NCI-H1417 treated with DMSO at 0.1 percent for 48 hours (cell line): ENCODE measurements at regions not wholly inside any gene's neighbourhood (a gene's known extent, or its start where the extent isn't known, plus 50 kb on each side); places are given as distances from the start of the nearest gene placed in this dataset.
"Not testable (repeated sequence)": the region's sequence is repeated elsewhere in the genome, so short reads cannot be mapped to it uniquely, and the experiment has no call there.

Experiments
- DNase-seq: peaks from one replicate; lab custom pipeline; 2025; lab: John Stamatoyannopoulos, UW

DNA sequence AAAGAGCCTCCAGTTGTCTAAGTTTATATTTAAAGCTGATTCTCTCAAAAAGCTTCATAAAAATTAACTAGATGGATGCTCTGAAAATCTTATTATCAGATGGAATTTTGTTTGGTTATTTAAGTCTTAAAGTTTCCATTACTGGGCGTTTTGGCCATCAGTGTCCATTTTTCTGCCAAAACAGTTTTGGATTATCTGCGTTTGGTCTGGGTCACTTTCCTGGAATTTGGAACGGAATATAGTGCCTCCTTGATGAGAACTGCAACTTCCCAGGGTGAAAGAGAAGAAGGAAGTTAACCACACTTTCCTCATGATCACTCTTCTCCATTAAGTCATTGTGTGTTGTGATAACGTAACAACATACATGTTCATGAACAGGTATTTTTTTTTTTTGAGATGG is 764.9 kb upstream of the AUTS2 start:
- DNase-seq = no peak

DNA sequence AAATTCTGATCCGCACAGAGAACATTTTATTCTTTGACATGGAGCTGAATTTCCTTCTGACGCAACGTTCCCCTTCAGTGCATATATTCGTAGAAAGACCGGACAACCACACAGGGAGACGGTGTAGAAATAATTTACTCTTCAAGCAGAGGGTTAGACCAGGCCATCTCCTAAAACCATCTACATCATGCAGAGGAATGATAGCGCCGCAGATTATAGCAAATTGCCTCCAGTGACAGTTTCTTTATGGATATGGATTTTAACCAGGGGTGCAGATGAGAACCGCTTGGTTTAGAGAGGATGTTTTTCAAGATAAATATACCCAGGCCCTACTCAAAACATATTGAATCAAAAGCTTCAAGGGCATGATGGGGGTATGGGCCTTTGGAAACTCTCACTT is 759.3 kb upstream of the AUTS2 start:
- DNase-seq = no peak

DNA sequence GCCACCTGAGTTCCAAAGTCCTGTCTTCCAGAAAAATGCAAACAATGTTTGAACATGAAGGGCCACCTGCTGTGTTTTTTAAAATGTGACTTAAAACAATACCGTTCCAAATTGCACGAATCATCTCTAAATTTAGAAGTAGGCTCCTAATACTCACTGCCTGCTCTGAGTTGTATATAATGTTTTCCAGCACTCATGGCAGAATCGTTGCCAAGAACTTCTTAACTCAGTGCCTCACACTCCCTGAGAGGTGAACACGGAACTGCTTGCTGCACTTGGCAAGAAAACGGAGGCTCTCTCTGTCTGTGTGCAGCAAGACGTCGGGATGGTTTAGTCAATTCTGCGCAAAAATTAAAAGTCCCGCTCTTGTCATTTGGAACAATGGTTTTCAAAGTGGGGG is 757.3 kb upstream of the AUTS2 start:
- no peak for DNase-seq

DNA sequence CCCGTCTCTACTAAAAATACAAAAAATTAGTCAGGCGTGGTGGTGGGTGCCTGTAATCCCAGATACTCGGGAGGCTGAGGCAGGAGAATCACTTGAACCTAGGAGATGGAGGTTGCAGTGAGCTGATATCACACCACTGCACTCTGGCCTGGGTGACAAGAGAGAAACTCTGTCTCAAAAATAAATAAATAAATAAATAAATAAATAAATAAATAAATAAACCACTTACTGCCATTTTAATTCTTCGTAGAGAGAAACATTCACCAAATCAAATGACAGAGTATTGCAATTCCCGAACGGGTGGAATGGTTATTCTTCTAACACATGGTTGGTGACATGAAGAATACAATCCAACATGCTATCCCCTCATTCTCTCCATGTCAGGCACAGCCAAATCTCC is 754.3 kb upstream of the AUTS2 start:
- not testable (repeated sequence) for DNase-seq

DNA sequence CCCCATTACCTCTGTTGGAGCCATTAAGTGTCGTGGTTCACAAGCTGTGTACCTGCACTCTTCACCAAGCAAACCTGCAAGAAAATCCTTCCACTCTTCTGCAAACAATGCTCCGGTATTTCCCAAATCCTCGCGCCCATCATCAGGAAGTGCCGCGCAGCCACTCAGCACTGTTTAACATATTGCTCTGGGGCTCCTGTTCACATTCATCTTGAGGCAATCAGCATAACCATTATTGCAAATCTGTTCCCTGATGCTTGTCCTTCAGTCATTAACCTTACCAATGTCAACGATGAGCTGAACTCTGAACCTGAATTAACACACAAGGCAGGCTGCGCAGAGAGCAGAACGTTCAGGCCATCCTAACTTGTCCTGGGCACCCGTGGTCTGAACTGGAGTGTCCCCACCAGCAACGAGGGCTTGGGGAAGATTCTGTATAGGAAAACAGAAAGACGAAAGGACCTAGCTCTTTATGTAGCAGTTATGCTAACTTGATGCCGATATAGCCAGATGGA is 751.4 kb upstream of the AUTS2 start:
- DNase-seq = no peak

DNA sequence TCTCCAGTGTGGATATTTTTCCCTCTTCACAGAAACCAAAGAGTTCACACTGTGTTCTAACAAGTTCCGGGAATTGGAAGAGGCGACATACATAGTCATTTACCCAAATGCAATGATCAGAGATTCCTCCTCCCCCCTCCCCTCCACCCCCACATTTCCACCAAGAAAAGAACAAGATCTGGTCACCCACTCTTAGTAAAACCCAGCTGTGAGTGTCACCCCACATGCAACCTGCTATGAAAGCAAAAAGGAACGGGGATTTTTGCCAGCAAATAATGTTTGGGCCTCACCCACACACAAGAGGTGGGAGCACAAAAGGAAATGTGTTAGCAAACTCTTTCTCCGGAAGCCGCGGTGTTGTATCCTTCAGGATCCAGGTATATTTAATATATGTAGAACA is 745.0 kb upstream of the AUTS2 start:
- DNase-seq = no peak

DNA sequence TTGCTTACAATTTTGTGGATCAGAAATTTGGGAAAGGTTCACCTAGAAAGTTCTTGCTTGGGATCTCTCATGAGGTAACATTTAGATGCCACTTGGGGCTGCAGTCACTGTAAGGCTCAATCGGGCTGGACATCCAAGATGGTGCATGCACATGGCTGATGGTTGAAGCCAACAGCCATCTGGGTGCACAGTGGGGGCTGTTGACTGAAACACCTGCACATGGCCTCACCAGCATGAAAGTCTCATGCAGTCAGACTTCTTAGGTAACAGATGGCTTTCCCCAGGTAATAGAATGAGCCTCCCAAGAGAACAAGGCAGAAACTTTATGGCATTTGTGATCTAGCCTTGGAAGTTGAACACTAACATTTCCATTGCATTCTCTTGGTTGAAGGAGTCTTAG is 740.7 kb upstream of the AUTS2 start:
- no peak for DNase-seq

DNA sequence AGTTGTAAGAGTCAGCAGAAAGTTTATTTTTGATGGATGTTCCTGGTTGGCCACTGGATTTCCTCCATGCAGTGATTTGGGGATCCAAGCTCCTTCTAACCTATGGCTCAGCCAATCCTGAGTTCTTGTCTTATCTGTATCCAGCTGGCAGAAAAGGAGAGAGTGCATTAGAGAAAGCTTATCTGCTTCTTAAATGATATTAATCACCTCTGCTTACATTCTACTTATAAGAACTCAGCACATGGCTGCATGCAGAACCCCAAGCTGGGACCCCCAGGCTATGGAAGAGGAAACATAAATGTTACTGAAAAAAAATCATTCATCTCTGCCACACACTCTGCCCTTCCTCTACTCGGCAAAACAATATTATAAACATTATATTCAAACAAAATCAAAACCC is 739.8 kb upstream of the AUTS2 start:
- no peak for DNase-seq

DNA sequence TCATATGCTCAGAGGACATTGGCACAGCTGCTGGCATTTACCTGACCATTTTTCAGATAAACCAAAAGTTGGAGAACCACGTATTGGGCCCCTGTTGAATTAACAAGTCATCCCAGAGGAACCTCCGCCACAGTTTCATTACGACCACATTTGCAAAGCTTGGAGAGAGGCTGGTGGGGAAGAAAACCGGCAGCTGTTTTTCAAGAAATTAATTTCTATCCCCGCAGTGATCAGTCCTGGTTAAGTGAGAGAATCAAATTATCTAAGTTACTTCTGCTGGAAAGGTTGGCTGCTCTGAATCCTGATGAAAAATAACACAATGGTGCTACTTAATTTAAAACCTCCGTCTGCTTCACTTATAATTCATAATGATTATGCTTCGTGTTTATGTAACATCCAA is 737.1 kb upstream of the AUTS2 start:
- no peak for DNase-seq

DNA sequence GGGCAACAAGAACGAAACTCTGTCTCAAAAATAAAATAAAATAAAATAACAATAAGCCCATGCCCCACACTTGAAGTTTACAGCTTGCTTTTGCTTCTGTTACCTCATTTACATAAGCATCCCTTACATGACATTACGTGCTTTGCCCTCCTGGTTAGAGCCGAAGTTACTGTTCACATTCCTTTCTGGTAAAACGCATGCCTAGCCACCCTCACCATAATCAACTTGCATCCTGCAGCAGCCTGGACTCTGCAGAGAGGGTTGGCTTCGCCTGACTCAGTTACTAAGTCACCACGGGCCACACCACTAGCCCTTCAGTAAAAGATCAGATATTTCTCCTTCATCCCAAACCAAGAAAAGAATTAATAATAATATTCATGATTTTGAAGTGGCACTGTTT is 736.0 kb upstream of the AUTS2 start:
- no peak for DNase-seq

DNA sequence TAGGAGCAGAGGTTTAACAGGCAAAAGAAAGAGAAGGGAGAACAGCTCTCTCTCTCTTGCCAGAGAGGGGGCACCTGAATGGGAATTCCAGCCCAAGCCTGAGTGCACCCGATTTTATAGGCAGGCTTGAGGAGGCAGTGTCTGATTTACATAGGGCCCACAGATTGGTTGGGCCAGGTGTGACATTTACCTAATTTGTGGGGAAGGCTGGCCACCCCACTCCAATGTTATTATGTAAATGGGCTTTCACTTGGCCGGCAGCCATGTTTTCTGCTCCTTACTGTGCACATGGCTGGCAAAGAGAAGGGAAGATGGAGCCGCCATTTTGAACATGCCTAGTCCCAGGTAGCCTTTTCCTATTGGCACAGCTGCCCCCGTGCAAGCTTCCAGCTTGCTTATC is 735.5 kb upstream of the AUTS2 start:
- no peak for DNase-seq

DNA sequence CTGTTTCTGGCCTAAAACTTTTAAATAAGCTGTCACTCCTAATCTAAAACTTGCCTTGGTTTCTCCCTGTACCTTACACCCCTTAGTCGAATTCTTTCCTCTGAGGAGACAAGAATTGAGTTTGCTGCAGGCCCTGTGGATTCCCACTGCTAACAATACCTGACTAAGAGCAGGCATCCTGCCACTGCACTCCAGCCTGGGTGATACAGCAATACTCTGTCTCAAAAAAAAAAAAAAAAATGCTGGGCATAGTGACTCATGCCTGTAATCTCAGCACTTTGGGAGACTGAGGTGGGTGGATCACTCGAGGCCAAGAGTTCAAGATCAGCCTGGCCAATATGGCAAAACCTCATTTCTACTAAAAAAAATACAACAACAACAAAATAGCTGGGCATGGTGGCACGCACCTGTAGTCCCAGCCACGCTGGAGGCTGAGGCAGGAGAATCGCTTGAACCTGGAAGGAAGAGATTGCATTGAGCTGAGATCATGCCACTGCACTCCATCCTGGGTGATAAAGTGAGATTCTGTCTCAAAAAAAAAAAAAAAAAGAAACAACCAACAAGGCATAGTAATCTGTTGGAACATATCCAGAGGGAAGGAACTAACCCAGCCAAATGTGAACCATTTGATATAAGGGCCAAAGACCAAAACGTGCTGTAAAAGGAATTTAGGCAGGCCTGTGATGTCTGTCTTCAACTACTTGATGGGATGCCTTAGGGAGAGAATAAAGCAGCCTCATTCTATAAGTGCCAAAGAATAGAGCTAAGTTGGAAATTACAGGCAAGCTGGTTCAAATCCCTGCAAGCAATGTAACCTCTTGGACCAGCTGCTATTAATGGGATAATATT is 732.7 kb upstream of the AUTS2 start:
- no peak for DNase-seq

DNA sequence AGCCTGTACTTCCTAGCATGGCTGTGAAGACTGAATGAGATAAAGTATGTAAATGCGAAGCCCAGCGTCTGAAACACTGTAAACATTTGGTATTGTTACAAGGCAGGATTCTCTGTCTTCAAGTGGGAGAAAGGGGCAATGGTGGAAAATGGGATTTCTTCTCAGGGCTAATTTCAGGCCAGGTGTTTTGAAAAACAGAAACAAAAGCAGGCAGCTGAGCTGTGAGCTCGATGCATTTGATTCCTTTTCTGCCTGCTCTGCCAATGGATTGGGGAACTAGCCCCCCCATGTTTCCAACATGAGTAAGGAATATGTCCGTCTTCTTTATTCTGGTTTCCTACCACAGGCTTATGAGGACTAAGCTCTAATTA is 732.1 kb upstream of the AUTS2 start:
- DNase-seq = no peak

DNA sequence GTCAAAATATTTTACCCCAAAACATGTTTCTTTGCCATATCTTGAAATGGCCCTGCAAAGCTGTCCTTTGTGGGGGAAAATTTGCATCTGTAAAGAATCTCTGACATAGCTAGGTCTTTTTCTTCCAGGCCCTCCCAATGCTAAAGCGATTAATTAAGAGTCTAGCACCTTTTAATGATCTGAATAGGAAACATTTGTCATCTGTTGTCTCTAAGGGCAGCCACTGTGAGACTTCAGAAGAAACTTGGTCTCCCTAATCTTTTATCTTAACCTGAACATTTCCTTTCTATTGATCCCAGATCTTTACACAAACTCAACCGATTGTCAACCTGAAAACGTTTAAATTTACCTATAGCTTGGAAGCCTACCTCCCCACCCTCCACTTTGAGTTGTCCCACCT is 731.6 kb upstream of the AUTS2 start:
- not testable (repeated sequence) for DNase-seq

DNA sequence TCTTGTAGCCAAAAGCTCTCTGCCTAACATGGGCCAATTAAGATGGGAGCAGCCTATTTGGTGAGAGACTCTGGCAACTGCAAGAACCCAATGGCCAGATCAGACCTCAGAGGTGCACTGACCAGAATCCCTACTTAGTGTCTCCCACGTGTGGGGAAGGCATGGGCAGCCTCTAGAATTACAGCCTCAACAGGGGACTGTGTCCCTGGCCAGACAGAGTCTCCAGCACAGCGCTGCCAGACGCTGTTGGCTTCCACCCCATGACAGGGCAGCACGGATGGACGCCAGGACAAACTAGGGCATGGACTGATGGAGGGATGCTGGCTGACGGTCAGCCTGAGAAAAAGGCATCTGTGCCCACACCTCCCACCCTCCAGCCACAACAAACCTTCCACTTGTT is 729.3 kb upstream of the AUTS2 start:
- DNase-seq = no peak

DNA sequence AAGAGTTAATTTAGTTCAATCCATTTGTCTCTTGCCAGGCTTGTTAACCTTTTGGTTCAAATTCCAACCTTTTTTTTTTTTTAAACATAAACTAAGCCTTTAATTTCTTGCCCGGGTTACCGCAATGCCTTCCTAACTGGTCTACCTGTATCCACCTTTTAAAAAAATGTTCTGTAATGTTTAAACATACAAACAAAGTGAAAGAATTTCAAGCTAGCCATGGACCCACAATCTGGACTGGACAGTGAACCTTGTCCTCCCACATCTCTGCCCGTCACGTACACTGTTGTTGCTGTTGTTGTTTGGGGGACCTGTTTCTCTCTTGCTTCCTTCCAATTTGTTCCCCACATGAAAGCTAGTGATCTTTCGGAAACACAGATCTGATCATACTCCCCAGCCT is 724.7 kb upstream of the AUTS2 start:
- DNase-seq = no peak

DNA sequence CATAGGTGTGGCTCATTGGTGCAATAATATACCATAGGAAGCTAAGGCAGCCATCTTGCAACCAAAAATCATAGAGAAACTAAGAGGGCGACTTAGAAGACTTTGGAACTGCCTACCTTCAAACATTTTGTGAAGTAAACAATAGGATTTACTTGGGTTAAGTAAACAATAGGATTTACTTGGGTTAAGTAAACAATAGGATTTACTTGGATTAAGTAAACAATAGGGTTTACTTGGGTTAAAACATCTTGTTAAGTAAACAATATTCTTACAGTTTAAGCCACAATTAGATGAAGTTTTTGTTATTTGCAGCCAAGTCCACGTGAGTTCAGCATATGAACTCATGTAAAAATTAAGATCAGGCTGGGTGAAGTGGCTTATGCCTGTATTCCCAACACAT is 722.4 kb upstream of the AUTS2 start:
- no peak for DNase-seq

DNA sequence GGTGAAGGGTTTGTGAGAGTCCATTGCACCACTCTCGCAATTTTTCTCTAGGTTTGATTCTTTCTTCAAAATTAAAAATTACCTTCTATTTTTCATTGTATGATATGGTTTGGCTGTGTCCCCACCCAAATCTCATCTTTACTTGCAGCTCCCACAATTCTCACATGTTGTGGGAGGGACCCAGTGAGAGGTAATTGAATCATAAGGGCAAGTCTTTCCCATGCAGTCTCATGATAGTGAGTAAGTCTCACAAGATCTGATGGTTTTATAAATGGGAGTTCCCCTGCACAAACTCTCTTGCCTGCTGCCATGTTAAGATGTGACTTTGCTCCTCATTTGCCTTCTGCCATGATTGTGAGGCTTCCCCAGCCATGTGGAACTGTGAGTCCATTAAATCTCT is 711.2 kb upstream of the AUTS2 start:
- DNase-seq = not testable (repeated sequence)

DNA sequence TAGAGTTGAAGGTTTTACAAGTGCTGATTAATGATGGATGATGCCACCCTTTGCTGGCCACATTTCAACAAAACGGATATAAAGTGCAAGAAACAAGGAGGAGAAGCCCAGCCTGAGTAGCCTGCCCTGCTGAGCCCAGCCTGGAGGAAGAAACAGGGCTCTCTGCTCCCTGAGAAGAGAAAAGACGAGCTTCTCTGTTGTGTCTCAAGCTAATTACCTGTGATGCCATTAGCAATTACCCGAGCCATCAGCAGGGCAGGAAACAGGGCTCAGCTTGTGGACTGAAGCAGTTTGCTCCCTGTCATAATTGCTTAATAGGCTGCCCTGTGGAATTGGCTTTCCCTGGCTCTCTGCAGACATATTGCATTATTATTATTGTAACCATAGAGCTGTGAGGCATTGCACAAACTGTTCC is 709.3 kb upstream of the AUTS2 start:
- DNase-seq = no peak

DNA sequence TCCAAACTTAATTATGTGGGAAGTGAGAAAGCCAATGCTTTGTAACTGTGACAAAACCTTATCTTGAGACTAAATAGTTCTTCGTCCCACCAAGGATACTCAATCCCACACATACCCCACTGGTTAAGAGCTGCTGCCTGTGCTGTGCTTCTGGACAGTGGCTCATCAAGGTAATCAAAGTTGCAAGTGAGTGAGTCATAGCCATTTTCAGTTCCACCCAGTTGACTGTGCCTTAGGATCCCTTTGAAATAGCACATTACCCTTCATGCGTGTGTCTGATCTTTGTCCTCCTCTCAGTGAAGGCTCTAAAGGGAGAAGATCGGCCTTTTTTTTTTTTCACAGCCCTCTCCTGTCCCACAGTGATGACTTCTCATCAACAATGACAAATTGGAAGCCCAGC is 706.0 kb upstream of the AUTS2 start:
- DNase-seq = no peak

DNA sequence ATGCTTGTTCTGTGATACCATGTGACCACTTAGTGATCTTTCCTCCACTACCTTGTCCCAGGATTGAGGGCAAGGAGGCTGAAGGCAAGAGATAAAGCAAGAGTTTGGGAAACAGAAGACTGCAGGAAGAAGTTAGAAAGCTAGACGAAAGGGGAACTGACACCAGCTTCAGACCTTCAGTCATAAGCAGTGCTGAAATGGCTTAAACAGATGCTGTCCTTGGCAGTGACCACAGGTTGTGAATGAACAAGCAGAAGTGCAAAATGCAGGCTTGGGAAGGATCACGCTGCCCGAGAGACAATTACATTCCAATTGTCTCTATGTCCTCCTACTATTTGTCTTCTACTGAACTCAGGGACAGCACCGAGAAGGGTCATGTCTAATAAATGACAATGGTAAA is 704.9 kb upstream of the AUTS2 start:
- DNase-seq = no peak

DNA sequence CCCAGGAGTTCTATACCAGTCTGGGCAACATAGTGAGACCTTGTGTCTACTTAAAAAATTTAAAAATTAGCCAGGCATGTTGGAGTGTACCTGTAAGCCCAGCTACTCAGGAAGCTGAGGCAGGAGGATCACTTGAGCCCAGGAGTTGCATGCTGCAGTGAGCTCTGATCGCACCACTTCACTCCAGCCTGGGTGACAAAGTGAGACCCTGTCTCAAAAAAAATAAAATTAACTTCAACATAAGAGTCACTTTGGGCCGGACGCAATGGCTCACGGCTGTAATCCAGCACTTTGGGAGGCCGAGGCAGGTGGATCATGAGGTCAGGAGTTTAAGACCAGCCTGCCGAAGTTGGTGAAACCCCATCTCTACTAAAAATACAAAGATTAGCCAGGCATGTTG is 699.1 kb upstream of the AUTS2 start:
- not testable (repeated sequence) for DNase-seq

DNA sequence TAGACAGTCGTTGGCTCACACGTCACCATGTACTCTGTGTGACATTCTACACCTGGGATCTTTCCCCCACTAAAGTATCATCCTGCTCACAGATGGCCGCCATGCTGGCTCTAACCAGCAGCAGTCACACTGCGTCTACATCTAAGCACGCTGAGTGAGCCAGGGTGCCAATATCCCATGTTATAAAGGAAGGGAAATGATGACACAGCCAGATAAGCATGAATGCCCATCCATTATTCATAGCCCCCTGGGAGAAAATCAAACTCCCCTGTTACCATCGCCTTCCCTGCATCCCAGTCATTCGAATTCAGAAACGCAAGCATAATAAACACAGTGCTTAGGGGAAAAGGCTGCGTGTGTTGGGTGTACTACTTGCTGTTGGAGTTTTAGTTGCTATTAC is 698.2 kb upstream of the AUTS2 start:
- no peak for DNase-seq

DNA sequence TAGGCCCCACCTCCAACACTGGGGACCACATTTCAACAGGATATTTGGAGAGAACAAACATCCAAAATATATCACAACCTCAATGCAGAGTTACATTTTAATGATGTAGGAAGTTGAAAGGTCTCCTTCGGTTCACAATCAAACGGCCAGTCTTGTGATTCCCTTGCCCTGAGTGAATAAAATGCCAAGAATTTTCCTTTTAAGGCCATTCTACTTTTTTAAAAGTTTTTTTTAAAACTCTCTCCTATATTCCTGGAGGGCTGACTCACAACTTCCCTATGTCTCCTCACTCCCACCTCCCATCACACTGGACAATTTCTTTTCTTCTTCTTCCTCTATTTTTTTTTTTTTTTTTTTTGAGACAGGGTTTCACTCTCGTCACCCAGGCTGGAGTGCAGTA is 693.6 kb upstream of the AUTS2 start:
- no peak for DNase-seq
